ENCODE measurements at regions not wholly inside any gene's neighbourhood (a gene's known extent, or its start where the extent isn't known, plus 50 kb on each side); places are given as distances from the start of the nearest gene placed in this dataset.

DNA sequence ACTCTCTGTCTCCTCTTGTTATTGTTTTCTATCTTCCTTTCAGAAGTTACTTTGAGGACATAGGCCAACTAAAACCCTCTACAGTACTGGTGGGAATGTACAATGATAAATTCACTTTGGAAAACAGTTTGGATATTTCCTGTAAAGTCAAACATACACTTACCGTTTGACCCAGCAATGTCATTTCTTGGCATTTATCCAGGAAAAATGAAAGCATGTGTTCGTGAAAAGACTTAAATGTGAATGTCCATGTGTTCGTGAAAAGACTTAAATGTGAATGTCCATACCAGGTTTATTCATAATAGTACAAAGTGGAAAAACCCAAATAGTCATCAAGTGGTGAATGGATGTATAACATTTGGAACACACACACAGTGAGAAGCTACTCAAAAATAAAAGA lies 361.5 kb upstream of the DPH6 start:
- DNase-seq: no peak
- intact Hi-C loops (cut with micrococcal nuclease; ENCODE audit: unreplicated experiment): loop anchor here (10.0 kb wide), 1 partner anchor 213 kb away; no protein-coding TSS in a partner anchor
- no peaks in the 10 kb centered on the region for H3K4me1 Mint-ChIP-seq (ENCODE audit: low read depth, unreplicated experiment)
- H3K27ac Mint-ChIP-seq (ENCODE audit: unreplicated experiment): no peak overlapping the region
- peaks cover 6% of the 10 kb centered on the region for H3K9me3 Mint-ChIP-seq (ENCODE audit: unreplicated experiment)
- BruUV-seq (replicated peaks): no TSS peak
- CTCF ChIA-PET: no interaction called here
- TF ChIP-seq, protein P1, sequence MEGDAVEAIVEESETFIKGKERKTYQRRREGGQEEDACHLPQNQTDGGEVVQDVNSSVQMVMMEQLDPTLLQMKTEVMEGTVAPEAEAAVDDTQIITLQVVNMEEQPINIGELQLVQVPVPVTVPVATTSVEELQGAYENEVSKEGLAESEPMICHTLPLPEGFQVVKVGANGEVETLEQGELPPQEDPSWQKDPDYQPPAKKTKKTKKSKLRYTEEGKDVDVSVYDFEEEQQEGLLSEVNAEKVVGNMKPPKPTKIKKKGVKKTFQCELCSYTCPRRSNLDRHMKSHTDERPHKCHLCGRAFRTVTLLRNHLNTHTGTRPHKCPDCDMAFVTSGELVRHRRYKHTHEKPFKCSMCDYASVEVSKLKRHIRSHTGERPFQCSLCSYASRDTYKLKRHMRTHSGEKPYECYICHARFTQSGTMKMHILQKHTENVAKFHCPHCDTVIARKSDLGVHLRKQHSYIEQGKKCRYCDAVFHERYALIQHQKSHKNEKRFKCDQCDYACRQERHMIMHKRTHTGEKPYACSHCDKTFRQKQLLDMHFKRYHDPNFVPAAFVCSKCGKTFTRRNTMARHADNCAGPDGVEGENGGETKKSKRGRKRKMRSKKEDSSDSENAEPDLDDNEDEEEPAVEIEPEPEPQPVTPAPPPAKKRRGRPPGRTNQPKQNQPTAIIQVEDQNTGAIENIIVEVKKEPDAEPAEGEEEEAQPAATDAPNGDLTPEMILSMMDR (IDR thresholded peaks at IDR 0.05; ENCODE audit: insufficient read depth in 1 of 2, low read depth in 1 of 2, low read length in 1 of 2, severe bottlenecking in 1 of 2, unreplicated experiment in 1 of 2): no peak
- Histone ChIP-seq H3K4me3 (ENCODE audit: low read depth, low read length) (no peak overlapping the region), H3K4me1 (no peaks in the 10 kb centered on the region), H3K36me3 (ENCODE audit: control insufficient read depth, insufficient read depth, low read length) (no peaks in the 10 kb centered on the region), H3K27me3 (replicated peaks; ENCODE audit: control insufficient read depth, insufficient read depth, low read length) (no peaks in the 10 kb centered on the region), H3K9me3 (no peaks in the 10 kb centered on the region)
- no peaks in the 10 kb centered on the region for H3K27me3 Mint-ChIP-seq (ENCODE audit: insufficient read depth, unreplicated experiment)
- POLR2A ChIA-PET: no interaction called here
- no peak overlapping the region for H3K4me3 Mint-ChIP-seq (ENCODE audit: unreplicated experiment)
- no peaks in the 10 kb centered on the region for H3K36me3 Mint-ChIP-seq (ENCODE audit: insufficient read depth, unreplicated experiment)

DNA sequence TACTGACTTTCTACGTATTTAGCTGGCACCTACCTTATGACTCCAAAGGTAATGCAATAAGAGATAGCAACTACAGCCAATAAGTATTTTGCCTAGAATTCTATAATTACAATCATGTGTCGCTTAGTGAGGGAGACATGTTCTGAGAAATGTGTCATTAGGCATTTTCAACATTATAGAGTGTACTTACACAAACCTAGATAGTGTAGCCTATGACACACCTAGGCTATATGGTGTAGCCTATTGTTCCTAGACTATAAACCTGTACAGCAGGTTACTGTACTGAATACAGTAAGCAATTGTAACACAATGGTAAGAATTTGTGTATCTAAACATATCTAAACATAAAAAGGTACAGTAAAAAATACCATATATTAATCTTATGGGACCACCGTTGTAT lies 363.4 kb upstream of the DPH6 start:
- H3K9me3 Mint-ChIP-seq (ENCODE audit: unreplicated experiment): no peaks in the 10 kb centered on the region
- H3K36me3 ChIP-seq (ENCODE audit: control insufficient read depth, insufficient read depth, low read length): no peaks in the 10 kb centered on the region
- TF ChIP-seq, protein P1 (IDR thresholded peaks at IDR 0.05; ENCODE audit: insufficient read depth in 1 of 2, low read depth in 1 of 2, low read length in 1 of 2, severe bottlenecking in 1 of 2, unreplicated experiment in 1 of 2): no peak
- H3K9me3 ChIP-seq: no peaks in the 10 kb centered on the region
- no peak overlapping the region for H3K27ac Mint-ChIP-seq (ENCODE audit: unreplicated experiment)
- DNase-seq: no peak
- no peaks in the 10 kb centered on the region for H3K4me1 ChIP-seq
- no TSS peak for BruUV-seq (replicated peaks)
- H3K27me3 ChIP-seq (replicated peaks; ENCODE audit: control insufficient read depth, insufficient read depth, low read length): no peaks in the 10 kb centered on the region
- intact Hi-C loops (cut with micrococcal nuclease; ENCODE audit: unreplicated experiment): loop anchor here (10.0 kb wide), 1 partner anchor 215 kb away; no protein-coding TSS in a partner anchor
- no peak overlapping the region for H3K4me3 Mint-ChIP-seq (ENCODE audit: unreplicated experiment)
- H3K4me3 ChIP-seq (ENCODE audit: low read depth, low read length): no peak overlapping the region
- no peaks in the 10 kb centered on the region for H3K36me3 Mint-ChIP-seq (ENCODE audit: insufficient read depth, unreplicated experiment)
- no peaks in the 10 kb centered on the region for H3K27me3 Mint-ChIP-seq (ENCODE audit: insufficient read depth, unreplicated experiment)
- POLR2A ChIA-PET: no interaction called here
- CTCF ChIA-PET: no interaction called here
- H3K4me1 Mint-ChIP-seq (ENCODE audit: low read depth, unreplicated experiment): no peaks in the 10 kb centered on the region

GRCh38 chr15:35910227-35910626 lies 364.3 kb upstream of the DPH6 start:
- Mint-ChIP-seq H3K9me3 (ENCODE audit: unreplicated experiment) (peaks cover 6% of the 10 kb centered on the region), H3K4me1 (ENCODE audit: low read depth, unreplicated experiment) (no peaks in the 10 kb centered on the region), H3K27ac (ENCODE audit: unreplicated experiment) (no peak overlapping the region), H3K4me3 (ENCODE audit: unreplicated experiment) (no peak overlapping the region), H3K27me3 (ENCODE audit: insufficient read depth, unreplicated experiment) (no peaks in the 10 kb centered on the region), H3K36me3 (ENCODE audit: insufficient read depth, unreplicated experiment) (no peaks in the 10 kb centered on the region)
- Histone ChIP-seq H3K9me3 (no peaks in the 10 kb centered on the region), H3K4me3 (ENCODE audit: low read depth, low read length) (no peak overlapping the region), H3K4me1 (no peaks in the 10 kb centered on the region), H3K27me3 (replicated peaks; ENCODE audit: control insufficient read depth, insufficient read depth, low read length) (no peaks in the 10 kb centered on the region), H3K36me3 (ENCODE audit: control insufficient read depth, insufficient read depth, low read length) (no peaks in the 10 kb centered on the region)
- intact Hi-C loops (cut with micrococcal nuclease; ENCODE audit: unreplicated experiment): loop anchor here (5.0 kb wide), 1 partner anchor 158 kb away; no protein-coding TSS in a partner anchor
- no TSS peak for BruUV-seq (replicated peaks)
- TF ChIP-seq, protein P1 (IDR thresholded peaks at IDR 0.05; ENCODE audit: insufficient read depth in 1 of 2, low read depth in 1 of 2, low read length in 1 of 2, severe bottlenecking in 1 of 2, unreplicated experiment in 1 of 2): no peak
- ChIA-PET POLR2A (no interaction called here), CTCF (no interaction called here)
- no peak for DNase-seq

Measured in Caco-2 (cell line).